Ascending aorta (tissue), 2 donors: ENCODE measurements at regions not wholly inside any gene's neighbourhood (a gene's known extent, or its start where the extent isn't known, plus 50 kb on each side); places are given as distances from the start of the nearest gene placed in this dataset.

Experiments used
- DNase-seq, 2 donors: peaks; one replicate each; pipeline ENCODE4 v3.0.0-alpha.2; 2019; ENCODE audit warnings: low spot score in 2 of 2
- H3K27ac ChIP-seq, 2 donors: fragments of 200-600 bp; sonication (generic); one replicate each; pipeline ENCODE4 v1.5.1; 2016 to 2017; ENCODE audit warnings: mild to moderate bottlenecking in 1 of 2
- H3K27me3 ChIP-seq: fragments of 200-600 bp; sonication (generic); one replicate; pipeline ENCODE4 v1.5.1; 2017
- H3K36me3 ChIP-seq, 2 donors: fragments of 200-600 bp; sonication (generic); one replicate each; pipeline ENCODE4 v1.5.1; 2016
- H3K4me1 ChIP-seq, 2 donors: fragments of 200-600 bp; sonication (generic); one replicate each; pipeline ENCODE4 v1.5.1; 2016 to 2017; ENCODE audit warnings: mild to moderate bottlenecking in 1 of 2
- H3K4me3 ChIP-seq, 2 donors: fragments of 200-600 bp; sonication (generic); one replicate each; pipeline ENCODE4 v1.5.1; 2016 to 2017; ENCODE audit warnings: mild to moderate bottlenecking in 1 of 2
- H3K9me3 ChIP-seq, 2 donors: fragments of 200-600 bp; sonication (generic); one replicate each; pipeline ENCODE4 v1.5.1; 2016
- intact Hi-C: fragments of 100-400 bp; cut with DNase I; formaldehyde crosslinking; loops from one replicate; pipeline ENCODE4 v1.15.1; 2023
- TF ChIP-seq, protein P1 (sequence below), 3 experiments: fragments of 200-600 bp in 2 of 3; fragments of 450-650 bp in 1 of 3; sonication (generic) in 2 of 3; IDR thresholded peaks; one replicate each; pipeline ENCODE4 v1.5.1; 2016 to 2019; ENCODE audit warnings: antibody characterized with exemption in 3 of 3, mild to moderate bottlenecking in 1 of 3, moderate library complexity in 1 of 3

DNA sequence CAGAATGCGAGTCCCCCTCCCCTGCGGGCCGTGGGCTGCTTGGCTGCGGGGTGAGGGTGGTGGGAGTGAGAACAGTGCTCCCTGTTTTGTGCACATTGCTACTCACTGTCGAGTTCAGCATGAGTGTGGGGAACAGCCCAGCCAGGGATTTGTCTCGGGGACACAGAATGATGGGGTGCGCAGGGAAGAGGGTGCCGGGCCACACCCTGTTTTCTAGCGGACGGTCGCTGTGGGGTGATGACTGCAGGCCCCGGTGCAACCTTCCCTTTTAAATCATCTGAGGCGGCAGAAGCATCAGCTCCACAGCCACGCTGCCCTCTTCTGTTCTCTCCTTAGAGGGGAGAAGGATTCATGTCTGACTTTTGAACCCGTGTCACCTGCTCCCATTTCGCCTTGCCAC lies 1051.2 kb downstream of the TBC1D22A start:
- H3K27ac ChIP-seq: no peak overlapping the region
- no peak for DNase-seq
- no peaks in the 10 kb centered on the region for H3K4me1 ChIP-seq
- intact Hi-C loops: no loop called here
- H3K36me3 ChIP-seq: no peaks in the 10 kb centered on the region
- no peak overlapping the region for H3K4me3 ChIP-seq
- TF ChIP-seq, protein P1, sequence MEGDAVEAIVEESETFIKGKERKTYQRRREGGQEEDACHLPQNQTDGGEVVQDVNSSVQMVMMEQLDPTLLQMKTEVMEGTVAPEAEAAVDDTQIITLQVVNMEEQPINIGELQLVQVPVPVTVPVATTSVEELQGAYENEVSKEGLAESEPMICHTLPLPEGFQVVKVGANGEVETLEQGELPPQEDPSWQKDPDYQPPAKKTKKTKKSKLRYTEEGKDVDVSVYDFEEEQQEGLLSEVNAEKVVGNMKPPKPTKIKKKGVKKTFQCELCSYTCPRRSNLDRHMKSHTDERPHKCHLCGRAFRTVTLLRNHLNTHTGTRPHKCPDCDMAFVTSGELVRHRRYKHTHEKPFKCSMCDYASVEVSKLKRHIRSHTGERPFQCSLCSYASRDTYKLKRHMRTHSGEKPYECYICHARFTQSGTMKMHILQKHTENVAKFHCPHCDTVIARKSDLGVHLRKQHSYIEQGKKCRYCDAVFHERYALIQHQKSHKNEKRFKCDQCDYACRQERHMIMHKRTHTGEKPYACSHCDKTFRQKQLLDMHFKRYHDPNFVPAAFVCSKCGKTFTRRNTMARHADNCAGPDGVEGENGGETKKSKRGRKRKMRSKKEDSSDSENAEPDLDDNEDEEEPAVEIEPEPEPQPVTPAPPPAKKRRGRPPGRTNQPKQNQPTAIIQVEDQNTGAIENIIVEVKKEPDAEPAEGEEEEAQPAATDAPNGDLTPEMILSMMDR (IDR thresholded peaks at IDR 0.05): no peak
- no peaks in the 10 kb centered on the region for H3K9me3 ChIP-seq
- no peaks in the 10 kb centered on the region for H3K27me3 ChIP-seq

DNA sequence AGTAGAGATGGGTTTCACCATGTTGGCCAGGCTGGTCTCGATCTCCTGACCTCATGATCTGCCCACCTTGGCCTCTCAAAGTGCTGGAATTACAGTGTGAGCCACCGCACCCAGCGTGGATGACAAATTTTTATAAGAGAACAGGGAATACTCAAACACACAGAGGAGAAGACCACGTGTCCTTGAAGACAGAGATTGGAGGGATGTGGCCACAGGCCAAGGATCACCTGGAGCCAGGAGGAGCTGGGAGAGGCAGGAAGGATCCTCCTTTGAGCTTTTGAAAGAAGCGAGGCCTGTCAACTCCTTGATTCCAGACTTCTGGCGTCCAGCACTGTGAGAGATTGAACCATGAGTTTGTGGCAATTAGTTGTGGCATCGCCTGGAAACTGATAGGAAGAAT lies 1049.5 kb downstream of the TBC1D22A start:
- Histone ChIP-seq H3K27ac (no peak overlapping the region), H3K9me3 (no peaks in the 10 kb centered on the region), H3K4me1 (no peaks in the 10 kb centered on the region), H3K27me3 (no peaks in the 10 kb centered on the region), H3K4me3 (no peak overlapping the region), H3K36me3 (no peaks in the 10 kb centered on the region)
- TF ChIP-seq, protein P1 (IDR thresholded peaks at IDR 0.05): no peak
- DNase-seq: no peak
- intact Hi-C loops: no loop called here

DNA sequence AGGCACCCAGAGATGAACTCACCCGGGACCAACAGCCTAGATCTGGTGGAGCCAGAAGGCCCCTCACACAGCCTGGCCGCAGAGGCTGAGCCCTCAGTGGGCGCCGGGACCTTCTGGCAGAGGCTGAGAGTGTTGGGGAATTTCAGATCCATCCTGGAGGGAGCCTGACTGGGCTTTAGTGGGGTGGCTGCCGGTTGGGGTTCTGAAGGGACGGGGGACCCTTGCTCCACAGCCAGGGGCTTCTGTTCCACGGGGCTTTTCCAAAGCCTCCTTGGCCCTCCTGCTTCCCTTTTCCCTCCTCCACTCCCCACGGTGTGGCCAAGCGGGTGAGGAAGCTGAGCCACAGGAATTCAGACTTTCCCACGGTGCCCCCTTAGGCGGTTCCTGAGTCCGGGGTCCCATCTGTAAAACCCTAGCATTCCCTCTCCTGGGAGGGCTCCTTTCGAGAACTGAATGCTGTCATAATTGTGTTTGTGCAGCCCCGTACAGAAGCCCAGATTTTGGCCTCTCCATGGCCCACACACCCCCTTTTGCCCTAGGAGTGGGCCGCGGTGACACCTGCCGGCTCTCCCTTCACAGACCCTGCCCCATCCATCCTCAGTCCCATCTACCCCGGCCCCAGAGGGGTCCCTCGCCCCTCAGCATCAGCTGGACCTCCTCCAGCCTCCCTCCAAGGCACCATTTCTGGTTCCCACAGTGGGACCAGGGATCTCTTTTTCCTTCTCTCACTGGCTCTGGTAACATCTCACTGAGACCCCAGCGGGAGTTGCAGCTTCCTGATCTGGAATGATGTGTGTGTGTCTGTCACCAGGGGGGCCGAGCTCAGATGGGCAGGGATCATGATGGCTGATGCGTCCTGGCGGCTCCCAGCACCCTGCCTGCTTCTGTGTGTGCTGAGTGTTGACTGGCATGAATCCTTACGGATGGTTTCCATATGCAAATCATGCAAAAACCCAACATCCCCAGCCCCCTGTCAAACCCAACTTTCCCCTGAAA lies 1048.4 kb downstream of the TBC1D22A start:
- no peaks in the 10 kb centered on the region for H3K4me1 ChIP-seq
- intact Hi-C loops: no loop called here
- H3K27ac ChIP-seq: no peak overlapping the region
- TF ChIP-seq, protein P1 (IDR thresholded peaks at IDR 0.05): no peak
- H3K36me3 ChIP-seq: no peaks in the 10 kb centered on the region
- no peak for DNase-seq
- H3K9me3 ChIP-seq: no peaks in the 10 kb centered on the region
- H3K27me3 ChIP-seq: no peaks in the 10 kb centered on the region
- H3K4me3 ChIP-seq: no peak overlapping the region

DNA sequence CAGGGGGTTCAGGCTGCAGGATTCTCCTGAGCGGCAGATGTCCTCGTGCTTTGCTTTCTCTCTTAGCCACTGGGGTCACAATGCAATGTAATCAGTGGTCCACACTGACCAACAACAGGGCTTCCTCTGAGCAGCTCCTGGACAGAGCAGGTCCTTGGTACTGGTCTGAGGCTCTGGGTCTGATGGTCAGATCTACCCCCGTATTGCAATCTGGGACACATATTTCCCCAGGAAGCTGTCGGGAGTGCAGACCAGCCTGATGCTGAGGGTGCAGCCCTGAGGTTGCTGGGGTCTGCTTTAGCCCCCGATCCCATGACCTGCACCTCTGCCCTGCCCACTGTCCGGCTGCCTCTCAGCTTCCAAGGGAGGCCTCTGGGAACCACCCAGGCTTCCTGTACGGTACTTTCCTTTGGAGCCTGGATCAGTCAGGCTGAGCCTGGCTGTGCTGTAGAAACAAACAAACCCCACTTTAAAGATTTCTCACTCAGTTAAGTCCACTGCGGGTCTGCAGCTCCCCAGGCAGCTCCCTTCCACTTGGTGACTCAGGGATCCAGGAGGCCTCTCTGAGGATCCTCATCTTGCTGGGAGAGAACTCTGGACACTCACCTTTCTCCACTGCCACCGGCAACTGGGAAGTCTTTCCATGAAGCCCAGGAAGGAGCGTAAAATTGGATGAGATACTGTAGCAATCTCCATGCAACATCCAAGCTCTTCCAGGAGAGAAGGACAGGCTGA lies 1046.6 kb downstream of the TBC1D22A start:
- Histone ChIP-seq H3K4me3 (no peak overlapping the region), H3K4me1 (no peaks in the 10 kb centered on the region), H3K36me3 (no peaks in the 10 kb centered on the region), H3K27me3 (no peaks in the 10 kb centered on the region), H3K9me3 (no peaks in the 10 kb centered on the region), H3K27ac (no peak overlapping the region)
- intact Hi-C loops: no loop called here
- no peak for DNase-seq
- TF ChIP-seq, protein P1 (IDR thresholded peaks at IDR 0.05): no peak

DNA sequence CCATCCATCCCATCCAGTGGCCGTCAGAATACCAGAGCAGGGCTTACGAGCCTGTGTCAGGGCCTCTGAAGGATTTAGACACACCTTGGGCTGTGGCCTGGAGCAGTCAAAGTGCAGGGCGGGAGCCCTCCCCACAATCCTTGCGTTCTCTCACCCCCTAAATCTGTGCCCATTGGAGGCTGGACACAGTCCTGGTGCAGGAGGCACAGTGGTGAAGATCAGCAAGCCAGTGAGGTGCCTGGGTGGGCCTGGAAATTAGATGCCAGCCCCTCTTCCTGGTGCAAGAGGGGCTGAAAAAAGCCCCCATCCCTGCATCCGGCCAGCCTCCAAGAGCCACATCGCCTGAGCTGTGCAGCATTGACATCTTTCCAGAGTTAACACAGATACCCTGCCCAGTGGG lies 1045.8 kb downstream of the TBC1D22A start:
- intact Hi-C loops: no loop called here
- Histone ChIP-seq H3K36me3 (no peaks in the 10 kb centered on the region), H3K4me3 (no peak overlapping the region), H3K27ac (no peak overlapping the region), H3K4me1 (no peaks in the 10 kb centered on the region), H3K27me3 (no peaks in the 10 kb centered on the region), H3K9me3 (no peaks in the 10 kb centered on the region)
- TF ChIP-seq, protein P1 (IDR thresholded peaks at IDR 0.05): no peak
- DNase-seq: no peak
